Right lung (tissue), 2 donors: ENCODE measurements at regions not wholly inside any gene's neighbourhood (a gene's known extent, or its start where the extent isn't known, plus 50 kb on each side); places are given as distances from the start of the nearest gene placed in this dataset.
A peak's percentile ranks its signal among the peaks of the same experiment; 100 is the strongest.
"Not testable (repeated sequence)": the region's sequence is repeated elsewhere in the genome, so short reads cannot be mapped to it uniquely, and the experiment has no call there.

ENCODE experiments used
- DNase-seq, 2 donors: peaks; one replicate each; pipeline ENCODE4 v3.0.0-alpha.2; 2013

DNA sequence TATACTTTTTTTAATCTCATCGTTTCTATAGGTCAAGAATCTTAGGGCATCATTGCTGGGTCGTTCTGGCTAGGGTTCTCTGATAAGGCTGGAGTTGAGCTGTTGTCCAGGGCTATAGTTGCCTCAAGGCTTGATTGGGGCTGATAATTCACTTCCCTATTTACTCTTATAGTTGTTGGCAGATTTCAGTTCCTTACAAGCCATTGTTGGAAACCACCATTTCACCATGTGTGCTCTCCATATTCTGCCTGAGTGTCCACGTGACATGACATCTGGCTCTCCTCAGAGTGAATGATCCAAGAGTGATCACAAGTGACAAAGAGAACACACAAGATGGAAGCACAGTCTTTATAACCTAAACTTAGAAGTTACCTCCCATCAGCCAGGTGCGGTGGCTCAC is 852.2 kb downstream of the EFNA5 start:
- no peak for DNase-seq

DNA sequence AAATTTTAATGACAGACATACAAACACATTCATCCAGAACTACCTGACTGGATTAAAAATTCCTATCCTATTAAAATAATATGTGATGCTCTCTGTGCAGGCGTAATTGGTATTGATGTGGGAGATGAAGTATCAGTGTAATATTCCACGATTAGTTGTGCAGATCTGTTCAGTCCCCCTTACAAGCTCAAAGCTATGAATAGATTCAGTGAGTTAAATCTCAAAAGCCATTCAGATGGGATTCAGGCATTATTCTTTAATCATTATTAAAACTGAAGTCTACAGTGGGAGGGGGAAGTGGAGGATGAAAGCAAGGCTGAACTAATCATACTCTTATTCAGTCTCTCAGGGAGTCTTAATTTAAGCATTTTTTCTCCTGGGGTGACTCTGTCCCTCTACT is 855.8 kb downstream of the EFNA5 start:
- no peak for DNase-seq

DNA sequence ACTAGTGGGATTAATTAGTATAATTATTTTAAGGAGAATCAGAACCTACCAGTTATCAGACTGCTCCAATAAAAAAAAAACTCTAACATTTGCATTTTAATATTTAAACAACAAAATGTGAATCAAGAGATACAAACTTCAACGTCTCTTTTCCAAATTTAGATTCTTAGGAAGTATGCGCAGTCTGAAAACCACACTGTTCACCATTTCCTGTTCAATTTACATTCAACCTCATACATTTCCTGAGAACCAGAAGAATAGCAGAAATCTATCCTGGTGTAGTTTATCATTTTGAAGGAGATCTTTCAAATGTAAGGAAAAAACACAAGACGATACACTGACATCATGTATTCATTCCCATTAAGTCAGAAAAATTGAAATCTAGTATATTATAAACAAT is 869.2 kb downstream of the EFNA5 start:
- DNase-seq: no peak

DNA sequence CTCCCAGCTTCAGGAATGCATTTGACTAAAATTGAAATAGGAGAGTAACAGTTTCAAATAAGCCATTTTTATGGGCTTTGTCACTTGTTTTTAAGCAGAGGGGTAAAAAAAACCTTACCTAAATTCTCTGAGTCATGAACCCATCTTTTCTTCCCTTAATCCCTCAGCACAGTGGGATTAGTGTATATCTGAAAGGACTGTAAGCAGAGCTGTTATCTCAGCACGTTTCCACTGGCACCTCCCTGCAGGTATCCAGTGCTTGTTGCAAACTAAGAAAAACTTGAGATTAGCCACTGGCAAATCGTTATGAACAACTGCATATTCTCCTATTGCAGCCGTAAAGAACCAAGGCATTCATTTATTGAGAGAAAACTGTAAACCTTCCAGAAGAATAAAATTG is 872.7 kb downstream of the EFNA5 start:
- DNase-seq: no peak

DNA sequence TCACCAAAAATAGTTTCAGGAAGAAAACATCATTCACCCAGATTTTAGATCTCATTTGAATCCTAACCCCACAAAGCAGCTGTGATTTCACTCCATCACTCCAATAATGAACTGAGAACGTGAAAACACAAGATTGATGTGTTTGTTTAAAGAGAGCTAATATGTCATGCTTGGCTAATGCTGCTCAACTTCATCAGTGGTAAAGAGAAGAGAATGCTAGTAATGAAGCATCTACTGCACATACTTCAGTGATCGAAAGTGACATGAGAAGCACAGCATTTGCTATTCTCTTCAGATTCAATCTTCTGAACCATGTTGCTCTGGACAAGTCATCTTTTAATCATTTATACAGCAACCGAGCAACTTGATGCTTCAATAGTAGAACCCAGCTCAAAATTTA is 874.7 kb downstream of the EFNA5 start:
- peak; percentile 50 to 58 for DNase-seq

DNA sequence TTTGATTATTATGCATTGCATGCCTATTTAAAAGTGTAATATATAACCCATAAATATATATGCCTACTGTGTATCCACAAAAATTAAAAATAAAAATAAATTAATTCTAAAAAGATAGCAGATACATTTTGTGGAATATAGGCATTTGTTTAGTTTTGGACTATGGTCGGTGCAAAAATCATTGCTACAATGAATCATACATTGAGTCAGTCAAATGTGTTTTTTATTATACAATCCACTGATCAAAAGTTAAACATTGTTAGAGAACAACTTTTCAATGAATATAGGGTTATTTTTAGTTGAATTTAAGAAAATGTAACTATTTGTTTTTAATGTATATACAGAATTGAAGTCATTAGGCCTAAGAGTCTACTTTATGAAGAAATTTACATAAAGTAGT is 885.9 kb downstream of the EFNA5 start:
- no peak for DNase-seq

DNA sequence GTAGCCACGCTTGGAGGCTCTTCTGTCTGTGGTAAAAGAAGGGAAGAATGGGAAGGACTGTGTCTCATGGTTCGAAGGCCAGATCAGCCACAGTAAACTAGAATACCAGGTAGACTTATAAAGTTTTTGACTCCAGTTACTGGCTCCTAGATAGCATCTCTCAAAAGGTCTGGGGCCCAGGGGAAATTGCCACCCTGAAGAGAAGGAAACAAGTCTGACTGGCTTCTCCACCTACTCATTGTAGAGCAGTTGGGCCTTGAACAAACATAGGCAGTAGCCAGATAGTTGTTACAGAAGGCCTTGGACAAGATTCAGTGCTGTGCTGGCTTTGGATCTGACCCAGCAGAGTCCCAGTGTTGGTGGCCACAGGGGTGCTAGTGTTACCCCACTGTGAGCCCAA is 890.4 kb downstream of the EFNA5 start:
- no peak for DNase-seq

DNA sequence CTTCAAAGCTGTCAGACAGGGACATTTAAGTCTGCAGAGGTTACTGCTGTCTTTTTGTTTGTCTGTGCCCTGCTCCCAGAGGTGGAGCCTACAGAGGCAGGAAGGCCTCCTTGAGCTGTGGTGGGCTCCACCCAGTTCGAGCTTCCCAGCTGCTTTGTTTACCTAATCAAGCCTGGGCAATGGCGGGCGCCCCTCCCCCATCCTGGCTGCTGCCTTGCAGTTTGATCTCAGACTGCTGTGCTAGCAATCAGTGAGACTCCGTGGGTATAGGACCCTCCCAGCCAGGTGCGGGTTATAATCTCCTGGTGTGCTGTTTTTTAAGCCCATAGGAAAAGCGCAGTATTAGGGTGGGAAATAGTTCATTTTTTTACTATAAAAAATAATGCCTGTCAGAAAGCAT is 894.2 kb downstream of the EFNA5 start:
- DNase-seq: not testable (repeated sequence)

DNA sequence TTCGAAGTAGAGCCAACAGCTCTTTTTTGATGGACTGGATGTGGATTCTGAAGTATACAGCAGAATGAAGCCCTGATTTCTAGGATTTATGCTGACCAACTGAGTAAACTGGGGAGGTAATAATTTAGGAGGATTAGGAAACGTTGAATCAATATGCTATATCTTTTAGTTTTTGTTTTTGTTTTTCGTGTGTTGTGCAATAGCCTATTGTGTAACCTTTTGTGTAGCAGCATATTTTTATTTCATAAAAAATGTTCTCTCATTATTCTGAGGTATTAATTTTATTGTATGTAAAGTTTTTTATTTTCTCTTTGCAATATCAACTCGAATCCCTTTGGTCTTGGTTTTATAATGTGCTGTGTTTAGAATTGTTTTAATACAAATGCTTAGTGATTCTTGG is 902.3 kb downstream of the EFNA5 start:
- DNase-seq: no peak

DNA sequence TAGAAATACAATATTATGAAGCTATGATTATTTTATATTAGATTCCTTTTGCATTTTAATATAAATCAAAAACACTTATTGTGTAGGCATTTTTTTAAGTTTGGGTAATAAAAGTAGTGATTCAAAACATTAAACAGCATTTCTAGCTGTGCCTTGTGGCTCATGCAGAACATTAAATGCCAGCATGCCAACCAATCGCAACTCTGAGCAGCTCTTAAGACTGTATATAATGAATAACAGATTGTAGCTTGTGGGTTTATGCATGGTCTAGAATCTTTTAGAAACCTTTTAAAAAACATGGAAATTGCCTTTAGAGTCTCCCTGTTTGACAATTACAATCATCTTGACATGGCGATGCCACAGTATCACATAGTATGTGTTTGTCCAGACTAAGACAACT is 903.8 kb downstream of the EFNA5 start:
- DNase-seq: no peak

DNA sequence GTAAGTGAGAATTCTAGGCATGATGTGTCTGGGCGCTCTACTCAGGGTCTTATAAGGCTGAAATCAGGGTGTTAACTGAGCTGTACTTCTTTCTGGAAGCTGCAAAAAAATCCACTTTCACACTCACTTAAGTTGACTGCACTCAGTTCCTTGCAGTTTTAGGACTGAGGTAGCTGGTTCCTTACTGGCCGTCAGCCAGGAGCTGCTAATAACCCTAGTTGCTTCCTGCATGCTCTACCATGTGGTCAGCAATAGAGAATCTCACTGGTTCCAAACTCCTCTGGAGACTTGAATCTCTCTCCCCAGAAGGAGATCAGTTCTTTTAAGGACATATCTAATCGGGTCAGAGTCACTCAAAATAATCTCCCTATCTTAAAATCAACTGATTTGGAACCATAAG is 911.2 kb downstream of the EFNA5 start:
- peak; percentile 7 to 17 for DNase-seq

DNA sequence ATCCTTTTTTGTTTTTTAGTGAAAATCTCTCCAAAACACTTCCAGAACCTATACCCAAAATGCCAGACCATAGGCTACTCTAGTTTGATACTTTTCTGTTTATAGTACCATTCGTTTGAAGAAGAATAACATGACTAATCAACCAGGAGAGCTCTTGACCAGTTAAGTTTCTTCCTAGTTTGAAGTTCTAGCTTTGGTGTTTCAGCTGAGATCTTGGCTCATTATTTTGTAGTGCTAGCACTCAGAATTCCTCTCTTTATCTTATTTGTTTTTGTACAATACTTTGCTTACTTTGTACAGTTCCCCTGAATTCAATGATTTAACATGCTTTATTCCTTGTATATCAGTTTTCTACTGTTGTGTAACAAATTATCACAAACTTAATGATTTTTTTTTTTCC is 911.6 kb downstream of the EFNA5 start:
- no peak for DNase-seq

DNA sequence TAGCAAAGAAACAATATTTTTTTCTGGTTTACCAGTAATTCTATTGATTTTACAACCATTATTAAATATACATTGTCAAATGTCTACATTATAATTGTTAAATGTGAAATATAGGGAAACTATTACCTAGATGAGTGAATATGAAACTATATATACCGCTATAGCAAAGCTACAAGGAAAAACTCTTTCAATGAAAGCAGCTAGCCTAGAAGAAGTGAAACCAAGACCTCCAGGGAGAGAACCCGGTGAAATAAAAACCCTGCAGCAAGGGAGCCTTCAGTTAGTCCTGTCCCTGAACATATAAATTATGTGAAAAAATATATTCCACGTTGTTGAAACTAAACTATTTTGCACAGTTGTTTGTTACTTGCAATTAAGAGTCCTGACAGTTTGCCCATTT is 913.1 kb downstream of the EFNA5 start:
- no peak for DNase-seq

DNA sequence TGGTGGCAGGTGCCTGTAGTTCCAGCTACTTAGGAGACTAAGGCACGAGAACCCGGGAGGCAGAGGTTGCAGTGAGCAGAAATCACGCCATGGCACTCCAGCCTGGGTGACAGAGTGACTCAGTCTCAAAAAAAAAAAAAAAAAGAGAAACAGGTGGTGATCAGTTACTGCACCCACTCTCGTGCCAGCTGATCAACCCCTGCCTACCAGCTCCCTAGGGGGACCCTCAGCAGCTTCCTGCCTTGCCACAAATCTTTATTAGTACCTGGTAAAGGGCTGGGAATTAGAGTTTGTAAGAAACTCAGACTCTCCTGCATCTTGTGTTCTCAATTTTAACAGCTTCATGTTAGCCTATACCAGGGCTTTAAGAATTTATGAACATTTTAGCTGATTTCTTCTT is 914.9 kb downstream of the EFNA5 start:
- no peak for DNase-seq

DNA sequence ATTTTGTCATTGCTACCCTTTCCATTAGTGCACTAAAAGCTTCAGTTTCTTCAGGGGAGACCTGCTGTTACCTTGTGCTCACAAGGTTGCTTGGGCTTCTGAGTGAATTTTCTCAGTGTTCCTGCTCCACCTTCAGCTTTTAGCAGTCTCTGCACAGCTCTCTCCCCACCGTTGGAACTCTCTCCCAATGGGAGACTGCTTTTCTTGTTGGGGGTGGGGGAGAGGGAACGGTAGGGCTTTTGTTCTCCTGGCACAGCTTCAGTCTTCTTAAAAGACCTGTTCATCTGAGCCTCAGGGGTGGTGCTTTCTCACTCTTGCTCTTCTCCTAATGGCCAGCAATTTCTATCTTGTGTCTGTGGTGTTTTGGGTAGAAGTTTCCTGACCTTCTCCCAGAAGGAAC is 915.7 kb downstream of the EFNA5 start:
- DNase-seq: no peak

DNA sequence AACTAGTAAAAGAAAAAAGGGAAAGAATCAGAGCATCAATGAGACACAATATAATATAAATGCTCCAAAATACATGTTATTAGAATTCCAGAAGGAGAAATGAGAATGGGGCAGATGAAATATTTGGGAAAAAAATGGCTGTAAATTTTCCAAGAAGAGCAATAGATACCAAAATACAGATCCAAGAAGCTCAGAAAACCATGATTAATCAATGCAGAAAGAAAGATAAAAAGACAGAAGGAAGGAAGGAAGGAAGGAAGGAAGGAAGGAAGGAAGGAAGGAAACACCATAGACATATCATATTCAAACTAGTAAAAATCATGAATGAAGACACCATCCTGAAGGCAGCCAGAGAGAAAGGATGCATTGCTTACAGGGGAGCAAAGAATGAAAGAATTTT is 920.9 kb downstream of the EFNA5 start:
- DNase-seq: no peak

DNA sequence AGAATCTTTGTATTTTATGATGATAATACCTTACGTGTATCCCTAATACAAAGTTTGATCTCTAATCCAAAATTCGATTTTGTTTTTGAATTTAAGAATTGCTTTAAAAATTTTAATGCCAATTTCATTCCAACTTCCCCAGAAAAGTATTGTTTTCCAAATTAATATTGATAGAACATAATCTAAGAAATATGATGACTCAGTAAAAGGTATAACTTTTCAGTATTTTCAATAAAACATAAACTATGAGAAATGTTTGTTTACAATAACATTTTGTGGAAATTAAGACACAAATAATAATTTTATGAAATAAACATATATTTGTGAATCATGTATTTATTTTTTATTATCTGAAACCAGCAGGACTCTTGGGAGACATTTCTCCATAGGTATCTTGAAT is 931.6 kb downstream of the EFNA5 start:
- no peak for DNase-seq

DNA sequence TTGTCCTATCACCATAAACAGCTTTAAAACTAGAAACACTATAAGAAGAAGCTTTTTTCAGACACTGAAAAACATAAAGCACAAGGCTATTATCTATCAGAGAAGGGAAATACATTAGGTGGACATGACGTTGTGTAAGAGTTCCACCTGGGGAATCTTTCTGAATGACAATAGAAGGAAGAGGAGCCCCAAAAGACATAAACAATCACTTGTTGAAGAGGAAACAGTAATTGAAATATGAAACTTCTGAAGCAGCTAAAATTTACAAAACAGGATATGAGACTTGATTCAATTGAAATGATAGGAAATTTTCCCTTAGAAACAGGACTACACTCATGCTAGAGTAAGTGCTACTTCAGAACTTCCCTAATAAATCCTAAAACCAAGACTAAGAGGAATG is 933.6 kb downstream of the EFNA5 start:
- DNase-seq: no peak

DNA sequence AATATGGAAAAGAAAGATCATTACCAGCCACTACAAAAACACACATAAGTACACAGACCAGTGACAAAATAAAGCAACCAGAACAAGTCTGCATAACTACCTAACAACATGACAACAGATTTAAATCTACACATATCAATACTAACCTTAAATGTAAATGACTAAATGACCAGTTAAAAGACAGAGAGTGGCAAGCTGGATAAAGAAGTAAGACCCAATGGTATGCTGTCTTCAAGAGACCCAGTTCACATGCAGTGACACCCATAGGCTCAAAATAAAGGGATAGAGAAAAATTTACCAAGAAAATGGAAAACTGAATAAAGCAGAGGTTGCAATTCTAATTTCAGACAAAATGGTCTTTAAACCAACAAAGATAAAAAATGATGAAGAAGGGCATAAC is 938.1 kb downstream of the EFNA5 start:
- no peak for DNase-seq

DNA sequence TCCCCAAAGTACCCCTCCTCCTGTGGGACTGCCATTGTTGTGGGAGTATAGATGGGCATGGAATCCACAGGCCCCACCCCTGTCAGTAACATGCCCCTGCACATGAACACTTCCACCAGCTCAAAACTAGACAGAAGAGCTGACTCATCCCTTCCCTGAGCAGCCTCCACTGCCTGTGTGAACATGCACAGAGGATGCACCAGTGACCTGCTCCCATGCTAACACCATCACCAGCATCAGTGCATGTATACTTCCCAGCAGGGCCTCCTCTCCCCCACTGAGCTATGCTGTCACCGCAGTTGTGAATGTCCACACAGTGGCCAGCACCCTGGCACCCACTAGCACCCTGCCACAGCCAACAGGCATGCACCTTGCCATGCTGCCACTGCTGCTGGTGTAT is 939.8 kb downstream of the EFNA5 start:
- DNase-seq: no peak

DNA sequence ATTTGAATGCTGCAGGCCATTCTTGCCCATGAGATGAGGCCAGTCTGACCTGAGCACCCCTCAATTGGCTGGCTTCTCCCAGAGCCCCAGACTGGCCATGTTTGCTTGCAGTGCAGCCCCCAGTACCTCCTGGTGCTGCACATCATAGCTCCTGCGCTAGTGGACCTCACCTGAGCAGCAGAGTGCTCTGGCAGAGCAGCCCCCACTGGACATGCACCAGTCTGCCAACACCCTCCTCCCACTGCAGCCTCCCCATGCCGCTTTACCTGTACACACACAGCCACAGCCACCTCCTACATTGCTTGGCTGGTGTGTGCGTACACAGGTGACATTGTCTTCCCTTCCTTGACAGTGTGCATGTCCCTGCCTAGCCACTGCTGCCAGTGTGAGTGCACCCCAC is 940.2 kb downstream of the EFNA5 start:
- DNase-seq: no peak

DNA sequence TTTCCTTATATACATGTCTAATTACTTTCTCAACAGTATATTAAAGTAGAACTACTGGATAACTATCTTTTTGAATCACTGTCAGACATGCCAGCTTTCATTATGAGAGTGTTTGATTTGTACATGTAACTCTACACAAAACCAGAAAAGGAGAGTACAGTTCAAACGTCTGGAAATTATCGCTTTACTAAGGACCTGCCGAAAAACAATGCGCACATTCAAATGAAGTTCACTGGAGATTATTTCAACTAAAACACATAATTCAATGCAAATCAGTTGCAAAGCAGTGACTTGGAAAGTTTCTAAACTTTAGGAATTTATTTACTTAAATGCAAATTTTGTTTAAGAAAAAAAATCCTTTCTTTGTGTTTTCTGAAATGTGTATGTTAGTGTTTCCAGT is 942.5 kb downstream of the EFNA5 start:
- DNase-seq: no peak

DNA sequence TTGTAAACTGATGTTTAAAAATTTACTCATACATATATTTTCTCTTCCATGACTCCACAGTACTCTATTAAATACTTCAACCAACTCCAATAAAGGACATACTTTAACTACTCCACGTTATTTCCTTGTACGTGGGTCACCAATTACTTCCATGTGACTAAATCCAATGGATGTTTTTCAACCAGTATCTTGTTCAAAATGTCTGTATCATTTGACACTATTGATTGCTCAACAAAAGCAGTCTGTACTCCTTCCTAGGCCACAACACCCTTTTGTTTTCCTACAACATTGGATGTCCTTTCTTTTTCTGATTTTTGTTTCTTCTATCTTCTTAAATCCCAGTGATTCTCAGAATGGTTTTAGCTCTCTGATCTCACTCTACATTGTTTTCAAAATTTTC is 943.7 kb downstream of the EFNA5 start:
- DNase-seq: no peak

DNA sequence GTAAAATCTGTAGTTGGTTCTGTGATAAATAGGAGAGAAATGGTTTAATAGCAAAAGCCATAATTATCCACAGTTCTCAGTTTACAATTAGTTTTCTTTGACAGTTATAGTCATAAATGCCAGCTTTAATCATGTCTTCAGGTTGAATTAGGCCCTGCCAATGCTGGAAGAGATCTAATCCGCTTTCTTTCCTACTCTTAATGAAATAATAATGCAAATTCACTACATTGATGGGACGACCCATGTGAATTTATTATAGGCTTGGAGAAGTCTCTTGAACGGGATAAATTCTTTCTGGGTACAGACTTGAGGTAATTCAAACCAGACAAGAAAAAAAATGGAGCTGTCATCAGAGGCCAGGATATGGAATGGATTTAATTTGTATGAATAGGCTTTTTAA is 950.4 kb downstream of the EFNA5 start:
- no peak for DNase-seq

DNA sequence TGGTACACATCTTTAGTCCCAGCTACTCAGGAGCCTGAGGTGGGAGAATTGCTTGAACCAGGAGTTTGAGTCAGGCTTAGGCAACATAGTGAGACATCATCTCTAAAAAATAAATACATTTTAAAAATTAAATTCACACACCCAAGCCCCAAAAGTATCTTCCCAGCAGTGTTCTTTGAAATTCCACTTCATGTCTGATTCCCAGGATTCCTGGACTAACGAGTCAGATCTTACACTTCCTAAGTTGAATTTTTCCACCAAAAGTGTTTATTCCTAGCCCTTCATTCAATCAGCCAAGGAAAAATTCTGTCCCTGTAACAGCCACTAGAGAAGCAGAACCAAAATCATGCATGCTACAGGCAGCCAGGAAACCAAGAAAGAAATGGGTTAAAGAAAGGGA is 970.9 kb downstream of the EFNA5 start:
- no peak for DNase-seq
